ENCODE measurements at regions not wholly inside any gene's neighbourhood (a gene's known extent, or its start where the extent isn't known, plus 50 kb on each side); places are given as distances from the start of the nearest gene placed in this dataset.
"Not testable (repeated sequence)": the region's sequence is repeated elsewhere in the genome, so short reads cannot be mapped to it uniquely, and the experiment has no call there.

GRCh38 chr1:157407917-157408525, 144.3 kb downstream of the FCRL5 start:
- DNase-seq, result no peak

GRCh38 chr1:157407367-157407766, 144.9 kb downstream of the FCRL5 start:
- DNase-seq, result no peak

GRCh38 chr1:157405662-157406061, 146.7 kb downstream of the FCRL5 start:
- no peak for DNase-seq

- no peak for DNase-seq
Observed at GRCh38 chr1:157404614-157405013, 147.7 kb downstream of the FCRL5 start.

GRCh38 chr1:157404063-157404501, 148.2 kb downstream of the FCRL5 start:
- no peak for DNase-seq

- DNase-seq, result no peak
Observed at GRCh38 chr1:157403608-157404007, 148.7 kb downstream of the FCRL5 start.

GRCh38 chr1:157403203-157403602, 149.1 kb downstream of the FCRL5 start:
- peak; percentile 43 for DNase-seq

- no peak for DNase-seq
Observed at GRCh38 chr1:157400766-157401165, 151.5 kb downstream of the FCRL5 start.

GRCh38 chr1:157399984-157400382, 152.3 kb downstream of the FCRL5 start:
- no peak for DNase-seq

GRCh38 chr1:157399343-157399983, 152.9 kb downstream of the FCRL5 start:
- DNase-seq, result no peak

GRCh38 chr1:157390651-157391050, 161.7 kb downstream of the FCRL5 start:
- peak; percentile 95 for DNase-seq

- DNase-seq, result no peak
Observed at GRCh38 chr1:157388057-157388456, 164.3 kb downstream of the FCRL5 start.

- no peak for DNase-seq
Observed at GRCh38 chr1:157384258-157384657, 168.1 kb downstream of the FCRL5 start.

- no peak for DNase-seq
Observed at GRCh38 chr1:157382351-157382750, 170.0 kb downstream of the FCRL5 start.

GRCh38 chr1:157380523-157380922, 171.8 kb downstream of the FCRL5 start:
- no peak for DNase-seq

GRCh38 chr1:157377280-157377713, 175.0 kb downstream of the FCRL5 start:
- peak; percentile 69 for DNase-seq

- no peak for DNase-seq
Observed at GRCh38 chr1:157376681-157377080, 175.6 kb downstream of the FCRL5 start.

- not testable (repeated sequence) for DNase-seq
Observed at GRCh38 chr1:157372311-157372710, 180.0 kb downstream of the FCRL5 start.

- DNase-seq, result no peak
Observed at GRCh38 chr1:157371826-157372225, 180.5 kb downstream of the FCRL5 start.

- no peak for DNase-seq
Observed at GRCh38 chr1:157371221-157371620, 181.1 kb downstream of the FCRL5 start.

- no peak for DNase-seq
Observed at GRCh38 chr1:157370698-157371097, 181.6 kb downstream of the FCRL5 start.

- DNase-seq, result peak; percentile 76
Observed at GRCh38 chr1:157369808-157370521, 182.3 kb downstream of the FCRL5 start.

- not testable (repeated sequence) for DNase-seq
Observed at GRCh38 chr1:157368941-157369340, 183.4 kb downstream of the FCRL5 start.

- no peak for DNase-seq
Observed at GRCh38 chr1:157368363-157368762, 184.0 kb downstream of the FCRL5 start.

All from dermis blood vessel endothelial cell (primary cell).